Heart left ventricle (tissue), 13 donors: ENCODE measurements at regions not wholly inside any gene's neighbourhood (a gene's known extent, or its start where the extent isn't known, plus 50 kb on each side); places are given as distances from the start of the nearest gene placed in this dataset.

Experiments used
- POLR2A ChIP-seq, 2 donors: fragments of 450-650 bp; IDR thresholded peaks; one replicate each; pipeline ENCODE4 v1.6.1; 2017; ENCODE audit warnings: antibody characterized with exemption in 2 of 2, mild to moderate bottlenecking in 2 of 2, moderate library complexity in 2 of 2
- TF ChIP-seq, protein P1 (sequence below), 12 donors: fragments of 200-600 bp; sonication (generic) in 4 of 12; IDR thresholded peaks; one replicate each; pipeline versions ENCODE4 v1.5.0 to v1.8.0; 2018 to 2022; ENCODE audit warnings: antibody characterized with exemption in 12 of 12, mild to moderate bottlenecking in 5 of 12
- donor health status: ischemic (EF 13 %, LVEDD 7.1; RV severe dilation, severe dysfunction).
- donor health status: DM: no; HTN: yes; CAD: no.
- donor health status: DM: no; HTN: no; CAD: no.
- donor health status: ischemic (EF 25% LVEDD 6.9; RV normal size, moderate dysfunction).
- donor health status: ischemic (EF 25% LVEDD 5.7; RV mildly dilated, moderate dysfunction).
- donor health status: ischemic (EF 35%, LVEDD 5.7; RV mildly dilated, moderate dysfunction).
- donor health status: nonischemic (EF 11% LVEDD 7.7; RV severe dilation, severe dysfunction).
- donor health status: DM: yes; HTN: yes; CAD: no.
- donor health status: PGD.
- donor health status: ischemic (EF 29% LVEDD 5.4; RV normal size, mild dysfunction).
- donor health status: nonischemic (EF 23%, LVEDD 6.1; RV moderate dilation, normal function).

DNA sequence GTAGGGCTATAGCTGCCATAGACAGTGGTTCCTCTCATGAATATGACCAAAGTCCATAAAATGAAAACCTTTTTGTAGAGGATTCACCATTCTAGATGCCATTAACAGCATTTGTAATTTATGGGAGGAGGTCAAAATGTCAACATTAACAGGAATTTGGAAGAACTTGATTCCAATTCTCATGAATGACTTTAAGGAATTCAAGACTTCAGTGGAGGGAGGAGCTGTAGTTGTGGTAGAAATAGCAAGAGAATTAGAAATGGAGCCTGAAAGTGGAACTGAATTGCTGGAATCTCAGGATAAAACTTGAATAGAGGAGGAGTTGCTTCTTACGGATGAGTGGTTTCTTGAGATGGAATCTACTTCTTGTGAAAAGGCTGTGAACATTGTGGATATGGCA, 65.4 kb upstream of the ESRRG start:
- TF ChIP-seq, protein P1, sequence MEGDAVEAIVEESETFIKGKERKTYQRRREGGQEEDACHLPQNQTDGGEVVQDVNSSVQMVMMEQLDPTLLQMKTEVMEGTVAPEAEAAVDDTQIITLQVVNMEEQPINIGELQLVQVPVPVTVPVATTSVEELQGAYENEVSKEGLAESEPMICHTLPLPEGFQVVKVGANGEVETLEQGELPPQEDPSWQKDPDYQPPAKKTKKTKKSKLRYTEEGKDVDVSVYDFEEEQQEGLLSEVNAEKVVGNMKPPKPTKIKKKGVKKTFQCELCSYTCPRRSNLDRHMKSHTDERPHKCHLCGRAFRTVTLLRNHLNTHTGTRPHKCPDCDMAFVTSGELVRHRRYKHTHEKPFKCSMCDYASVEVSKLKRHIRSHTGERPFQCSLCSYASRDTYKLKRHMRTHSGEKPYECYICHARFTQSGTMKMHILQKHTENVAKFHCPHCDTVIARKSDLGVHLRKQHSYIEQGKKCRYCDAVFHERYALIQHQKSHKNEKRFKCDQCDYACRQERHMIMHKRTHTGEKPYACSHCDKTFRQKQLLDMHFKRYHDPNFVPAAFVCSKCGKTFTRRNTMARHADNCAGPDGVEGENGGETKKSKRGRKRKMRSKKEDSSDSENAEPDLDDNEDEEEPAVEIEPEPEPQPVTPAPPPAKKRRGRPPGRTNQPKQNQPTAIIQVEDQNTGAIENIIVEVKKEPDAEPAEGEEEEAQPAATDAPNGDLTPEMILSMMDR (IDR thresholded peaks at IDR 0.05): no peak
- TF ChIP-seq POLR2A (IDR thresholded peaks at IDR 0.05): no peak
